Inflammatory macrophage treated with lipopolysaccharide for 4 hours (primary cell): ENCODE measurements at regions not wholly inside any gene's neighbourhood (a gene's known extent, or its start where the extent isn't known, plus 50 kb on each side); places are given as distances from the start of the nearest gene placed in this dataset.
"Not testable (repeated sequence)": the region's sequence is repeated elsewhere in the genome, so short reads cannot be mapped to it uniquely, and the experiment has no call there.

Experiments
- DNase-seq: peaks from one replicate; pipeline ENCODE4 v3.0.0-alpha.2; 2020

GRCh38 chr5:89827359-89827758 lies 582.2 kb downstream of the CETN3 start:
- DNase-seq, result no peak

- no peak for DNase-seq
These were observed 582.6 kb downstream of the CETN3 start for GRCh38 chr5:89826938-89827337.

- DNase-seq, result no peak
These were observed 586.5 kb downstream of the CETN3 start for GRCh38 chr5:89823046-89823445.

GRCh38 chr5:89817841-89818240 lies 591.7 kb downstream of the CETN3 start:
- DNase-seq, result no peak

- no peak for DNase-seq
These were observed 593.5 kb downstream of the CETN3 start for GRCh38 chr5:89816038-89816437.

GRCh38 chr5:89800735-89801134 lies 608.8 kb downstream of the CETN3 start:
- DNase-seq, result not testable (repeated sequence)

- DNase-seq, result not testable (repeated sequence)
These were observed 615.1 kb downstream of the CETN3 start for GRCh38 chr5:89794504-89794903.

- not testable (repeated sequence) for DNase-seq
These were observed 629.8 kb downstream of the CETN3 start for GRCh38 chr5:89779734-89780133.

GRCh38 chr5:89777758-89778157 lies 631.8 kb downstream of the CETN3 start:
- DNase-seq, result no peak

GRCh38 chr5:89769975-89770374 lies 639.6 kb downstream of the CETN3 start:
- DNase-seq, result no peak

GRCh38 chr5:89759802-89760201 lies 649.8 kb downstream of the CETN3 start:
- DNase-seq, result no peak

GRCh38 chr5:89758146-89758545 lies 651.4 kb downstream of the CETN3 start:
- DNase-seq, result no peak

GRCh38 chr5:89756955-89757354 lies 652.6 kb downstream of the CETN3 start:
- no peak for DNase-seq

GRCh38 chr5:89755024-89755423 lies 654.5 kb downstream of the CETN3 start:
- no peak for DNase-seq

- no peak for DNase-seq
These were observed 674.5 kb downstream of the CETN3 start for GRCh38 chr5:89735082-89735481.

GRCh38 chr5:89733772-89734171 lies 675.8 kb downstream of the CETN3 start:
- DNase-seq, result no peak

- DNase-seq, result no peak
These were observed 679.8 kb downstream of the CETN3 start for GRCh38 chr5:89729623-89730301.

- no peak for DNase-seq
These were observed 680.8 kb downstream of the CETN3 start for GRCh38 chr5:89728750-89729149.

- no peak for DNase-seq
These were observed 681.4 kb downstream of the CETN3 start for GRCh38 chr5:89728134-89728533.

- no peak for DNase-seq
These were observed 685.0 kb downstream of the CETN3 start for GRCh38 chr5:89724379-89725095.

GRCh38 chr5:89723907-89724306 lies 685.6 kb downstream of the CETN3 start:
- no peak for DNase-seq

- DNase-seq, result no peak
These were observed 687.0 kb downstream of the CETN3 start for GRCh38 chr5:89722538-89722937.

GRCh38 chr5:89721931-89722330 lies 687.6 kb downstream of the CETN3 start:
- no peak for DNase-seq

- DNase-seq, result no peak
These were observed 688.2 kb downstream of the CETN3 start for GRCh38 chr5:89721353-89721752.
